SK-N-MC (cell line): ENCODE measurements at regions not wholly inside any gene's neighbourhood (a gene's known extent, or its start where the extent isn't known, plus 50 kb on each side); places are given as distances from the start of the nearest gene placed in this dataset.

Source experiments
- DNase-seq: peaks from one replicate; pipeline ENCODE4 v3.0.0-alpha.2; 2011; ENCODE audit warnings: low read depth, low spot score
- H3K27ac ChIP-seq: fragments of 200-600 bp; sonication (generic); 2 replicates; pipeline ENCODE4 v1.5.1; 2016; ENCODE audit warnings: mixed run types
- H3K36me3 ChIP-seq: fragments of 200-600 bp; sonication (generic); 2 replicates; pipeline ENCODE4 v1.6.1; 2017; ENCODE audit warnings: antibody characterized with exemption, low read length, mixed read lengths; ENCODE audit not compliant: insufficient read depth
- H3K4me3 ChIP-seq: fragments of 200-600 bp; sonication (generic); 2 replicates; pipeline ENCODE4 v1.5.1; 2016
- H3K9ac ChIP-seq: fragments of 200-600 bp; sonication (generic); 2 replicates; pipeline ENCODE4 v1.8.0; 2017; ENCODE audit warnings: mixed run types, mixed read lengths; ENCODE audit not compliant: insufficient read length
- H3K9me3 ChIP-seq: fragments of 200-600 bp; sonication (generic); 2 replicates; pipeline ENCODE4 v1.6.1; 2017; ENCODE audit warnings: low read depth, mild to moderate bottlenecking, antibody characterized with exemption, low read length, moderate library complexity, mixed read lengths
- EZH2 ChIP-seq: fragments of 200-600 bp; sonication (generic); IDR thresholded peaks from one replicate; pipeline ENCODE4 v1.6.1; 2017; ENCODE audit warnings: antibody characterized with exemption
- FOXP2 ChIP-seq: optimal IDR thresholded peaks from 2 replicates; pipeline ENCODE3; 2011; ENCODE audit warnings: mild to moderate bottlenecking, moderate library complexity; ENCODE audit not compliant: insufficient read depth; ENCODE audit errors: extremely low read length, control extremely low read depth
- POLR2AphosphoS5 ChIP-seq: IDR thresholded peaks from 2 replicates; pipeline ENCODE4 v1.6.1; 2012; ENCODE audit warnings: mild to moderate bottlenecking, low read depth, low read length, borderline replicate concordance

DNA sequence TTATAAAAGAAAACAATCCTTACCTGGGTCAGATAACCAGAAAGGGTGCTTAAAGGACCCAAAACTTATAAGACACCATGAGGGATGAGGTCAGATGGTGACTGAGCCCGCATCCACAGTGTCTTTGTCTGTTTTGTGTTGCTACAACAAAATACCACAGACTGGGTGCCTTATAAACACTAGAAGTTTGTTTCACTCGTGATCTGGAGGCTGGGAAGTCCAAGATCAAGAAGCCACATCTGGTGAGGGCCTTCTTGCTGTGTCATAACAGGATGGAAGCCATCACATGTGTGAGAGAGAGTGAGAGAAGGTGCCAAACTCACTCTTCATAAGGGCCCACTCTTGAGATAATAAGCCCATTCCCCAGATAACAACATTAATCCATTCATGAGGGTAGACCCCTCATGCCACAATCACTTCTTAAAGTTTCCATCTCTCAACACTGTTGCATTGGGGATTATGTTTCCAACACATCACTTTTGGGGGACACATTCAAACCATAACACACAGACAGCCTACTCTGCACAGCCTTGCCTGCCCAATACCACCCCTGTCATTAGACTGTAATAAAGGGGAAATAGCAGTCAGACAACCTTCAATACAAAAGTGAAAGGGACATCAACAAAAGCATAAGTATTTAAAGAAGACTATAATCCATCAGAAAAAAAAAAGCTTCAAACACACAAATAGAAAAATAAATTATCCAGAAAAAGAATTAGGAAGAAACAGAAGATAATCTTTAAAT is 249.8 kb downstream of the ANAPC1 start:
- no peak for TF ChIP-seq POLR2AphosphoS5
- TF ChIP-seq FOXP2, result no peak
- no peak for TF ChIP-seq EZH2
- no peak for DNase-seq

GRCh38 chr2:111634995-111635538 is 248.9 kb downstream of the ANAPC1 start:
- TF ChIP-seq EZH2, result no peak
- no peak for TF ChIP-seq FOXP2
- TF ChIP-seq POLR2AphosphoS5, result no peak

More for the DNA sequence above, 249.8 kb downstream of the ANAPC1 start:
- Histone ChIP-seq H3K4me3 (no peak overlapping the region), H3K36me3 (no peaks in the 10 kb centered on the region), H3K9ac (no peak overlapping the region), H3K9me3 (no peaks in the 10 kb centered on the region), H3K27ac (no peak overlapping the region)

DNA sequence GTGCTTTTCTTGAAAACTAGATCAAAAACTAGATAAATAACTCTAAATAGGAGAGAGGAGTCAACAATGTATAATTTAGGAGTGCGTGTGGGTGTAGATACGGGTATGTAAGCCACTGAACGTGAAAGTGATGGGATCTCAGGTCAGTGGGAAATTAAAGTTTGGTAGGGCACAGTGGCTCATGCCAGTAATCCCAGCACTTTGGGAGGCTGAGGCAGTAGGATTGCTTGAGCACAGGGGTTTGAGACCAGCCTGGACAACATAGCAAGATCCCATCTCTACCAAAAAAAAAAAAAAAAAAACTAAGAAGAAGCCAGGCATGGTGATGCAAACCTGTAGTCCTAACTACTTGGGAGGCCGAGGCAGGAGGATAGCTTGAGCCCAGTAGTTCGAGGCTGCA is 247.1 kb downstream of the ANAPC1 start:
- TF ChIP-seq FOXP2 (no peak), EZH2 (no peak), POLR2AphosphoS5 (no peak)
- no peaks in the 10 kb centered on the region for H3K9me3 ChIP-seq
- no peak overlapping the region for H3K27ac ChIP-seq
- no peak for DNase-seq
- H3K36me3 ChIP-seq, result no peaks in the 10 kb centered on the region
- no peak overlapping the region for H3K4me3 ChIP-seq
- no peak overlapping the region for H3K9ac ChIP-seq

More at GRCh38 chr2:111634995-111635538, 248.9 kb downstream of the ANAPC1 start:
- no peak overlapping the region for H3K9ac ChIP-seq
- no peaks in the 10 kb centered on the region for H3K36me3 ChIP-seq
- no peaks in the 10 kb centered on the region for H3K9me3 ChIP-seq
- DNase-seq, result no peak
- no peak overlapping the region for H3K27ac ChIP-seq
- H3K4me3 ChIP-seq, result no peak overlapping the region

- H3K36me3 ChIP-seq, result no peaks in the 10 kb centered on the region
- no peak overlapping the region for H3K9ac ChIP-seq
- H3K27ac ChIP-seq, result no peak overlapping the region
- no peak overlapping the region for H3K4me3 ChIP-seq
- no peaks in the 10 kb centered on the region for H3K9me3 ChIP-seq
- TF ChIP-seq FOXP2, result no peak
- no peak for TF ChIP-seq POLR2AphosphoS5
- no peak for TF ChIP-seq EZH2
- no peak for DNase-seq
Measured at GRCh38 chr2:111638274-111638877, 245.6 kb downstream of the ANAPC1 start.

DNA sequence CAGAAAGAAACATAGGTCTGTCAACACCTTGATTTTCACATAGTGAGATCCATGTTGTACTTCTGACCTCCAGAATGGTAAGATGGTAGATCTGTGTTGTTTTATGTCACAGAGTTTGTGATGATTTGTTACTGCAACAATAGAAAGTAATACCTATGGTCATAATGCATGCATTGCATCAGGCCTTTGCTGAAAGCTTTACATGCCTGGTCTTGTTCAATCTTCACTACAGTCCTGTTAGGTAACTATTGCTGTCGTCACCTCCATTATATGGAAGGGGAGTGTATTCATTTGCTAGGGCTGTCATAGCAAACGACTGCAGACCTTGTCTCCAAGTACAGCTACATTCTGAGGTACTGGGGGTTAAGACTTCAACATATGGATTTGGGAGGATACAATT is 243.5 kb downstream of the ANAPC1 start:
- H3K9me3 ChIP-seq, result no peaks in the 10 kb centered on the region
- H3K27ac ChIP-seq, result no peak overlapping the region
- no peak for DNase-seq
- no peaks in the 10 kb centered on the region for H3K36me3 ChIP-seq
- no peak overlapping the region for H3K9ac ChIP-seq
- no peak overlapping the region for H3K4me3 ChIP-seq
- TF ChIP-seq FOXP2, result no peak

GRCh38 chr2:111642586-111643327 is 241.2 kb downstream of the ANAPC1 start:
- TF ChIP-seq EZH2, result no peak
- no peak for TF ChIP-seq POLR2AphosphoS5
- TF ChIP-seq FOXP2, result no peak
- no peak for DNase-seq
- no peak overlapping the region for H3K9ac ChIP-seq

GRCh38 chr2:111643759-111644158 is 240.2 kb downstream of the ANAPC1 start:
- Histone ChIP-seq H3K9me3 (no peaks in the 10 kb centered on the region), H3K9ac (no peak overlapping the region), H3K36me3 (no peaks in the 10 kb centered on the region), H3K4me3 (no peak overlapping the region), H3K27ac (no peak overlapping the region)
- TF ChIP-seq EZH2 (no peak), POLR2AphosphoS5 (no peak), FOXP2 (no peak)
- no peak for DNase-seq

More at GRCh38 chr2:111642586-111643327, 241.2 kb downstream of the ANAPC1 start:
- Histone ChIP-seq H3K9me3 (no peaks in the 10 kb centered on the region), H3K27ac (no peak overlapping the region), H3K36me3 (no peaks in the 10 kb centered on the region), H3K4me3 (no peak overlapping the region)

GRCh38 chr2:111647359-111647758 is 236.6 kb downstream of the ANAPC1 start:
- Histone ChIP-seq H3K36me3 (no peaks in the 10 kb centered on the region), H3K9ac (no peak overlapping the region), H3K27ac (no peak overlapping the region), H3K4me3 (no peak overlapping the region), H3K9me3 (no peaks in the 10 kb centered on the region)
- no peak for DNase-seq
- no peak for TF ChIP-seq POLR2AphosphoS5
- no peak for TF ChIP-seq FOXP2
- TF ChIP-seq EZH2, result no peak
